Upper lobe of right lung (tissue), 1 donor: ENCODE measurements at regions not wholly inside any gene's neighbourhood (a gene's known extent, or its start where the extent isn't known, plus 50 kb on each side); places are given as distances from the start of the nearest gene placed in this dataset.

Source experiments
- ATAC-seq: fragments of 200-7000 bp; cut with Tn5 transposase; one replicate; pipeline ENCODE4 v1.9.1; 2020; ENCODE audit warnings: mild to moderate bottlenecking, moderate library complexity
- DNase-seq: peaks from one replicate; pipeline ENCODE4 v3.0.0-alpha.2; 2020
- H3K27ac ChIP-seq: fragments of 200-600 bp; one replicate; pipeline ENCODE4 v1.8.0; 2022
- H3K27me3 ChIP-seq: fragments of 200-600 bp; one replicate; pipeline ENCODE4 v1.8.0; 2022; ENCODE audit warnings: mild to moderate bottlenecking
- H3K36me3 ChIP-seq: fragments of 200-600 bp; one replicate; pipeline ENCODE4 v1.8.0; 2022
- H3K4me1 ChIP-seq: fragments of 200-600 bp; one replicate; pipeline ENCODE4 v1.8.0; 2022
- H3K4me3 ChIP-seq: fragments of 200-600 bp; one replicate; pipeline ENCODE4 v1.8.0; 2022; ENCODE audit warnings: mild to moderate bottlenecking
- H3K9me3 ChIP-seq: fragments of 200-600 bp; one replicate; pipeline ENCODE4 v1.8.0; 2022
- CTCF ChIP-seq: fragments of 200-600 bp; IDR thresholded peaks from one replicate; pipeline ENCODE4 v1.8.0; 2022; ENCODE audit warnings: antibody characterized with exemption
- intact Hi-C: fragments of 100-400 bp; cut with DNase I; formaldehyde crosslinking; loops from one replicate; pipeline ENCODE4 v1.11.0; 2022
- donor health status: DM: no; HTN: yes; CAD: no; lungs with severe emphysema.

DNA sequence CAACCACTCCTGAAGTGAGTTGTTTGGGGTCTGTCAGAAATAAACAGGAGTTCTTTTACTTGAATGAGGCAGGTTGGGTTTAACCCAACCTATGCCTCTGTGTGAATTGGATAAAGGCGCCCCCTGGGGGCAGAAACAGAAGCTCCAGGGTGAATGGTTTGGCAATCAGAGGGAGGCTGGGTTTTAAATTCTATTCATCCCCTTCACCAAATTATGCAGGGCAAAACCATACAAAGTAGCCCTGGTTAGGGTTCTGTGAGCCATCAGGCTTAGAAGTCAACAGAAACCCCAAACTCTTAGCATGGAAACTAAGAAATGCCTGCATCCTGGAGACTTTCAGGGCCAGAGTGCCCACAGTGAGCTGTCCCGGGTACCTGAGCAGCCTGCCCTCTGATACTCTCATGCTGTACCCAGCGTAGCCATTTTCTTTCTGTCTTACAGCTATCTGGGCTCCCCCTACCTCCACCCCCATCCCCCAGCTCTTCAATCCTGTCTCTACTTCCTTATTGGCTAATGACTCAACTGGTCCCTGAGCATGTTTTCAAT lies 241.5 kb downstream of the ICOS start:
- TF ChIP-seq CTCF: peak; percentile 75
- no peak overlapping the region for H3K27ac ChIP-seq
- no peak overlapping the region for H3K4me3 ChIP-seq
- no peaks in the 10 kb centered on the region for H3K9me3 ChIP-seq
- DNase-seq: peak; percentile 70
- no peaks in the 10 kb centered on the region for H3K4me1 ChIP-seq
- peak; percentile 78 for ATAC-seq
- H3K36me3 ChIP-seq: no peaks in the 10 kb centered on the region
- no peaks in the 10 kb centered on the region for H3K27me3 ChIP-seq
- intact Hi-C loops: no loop called here

DNA sequence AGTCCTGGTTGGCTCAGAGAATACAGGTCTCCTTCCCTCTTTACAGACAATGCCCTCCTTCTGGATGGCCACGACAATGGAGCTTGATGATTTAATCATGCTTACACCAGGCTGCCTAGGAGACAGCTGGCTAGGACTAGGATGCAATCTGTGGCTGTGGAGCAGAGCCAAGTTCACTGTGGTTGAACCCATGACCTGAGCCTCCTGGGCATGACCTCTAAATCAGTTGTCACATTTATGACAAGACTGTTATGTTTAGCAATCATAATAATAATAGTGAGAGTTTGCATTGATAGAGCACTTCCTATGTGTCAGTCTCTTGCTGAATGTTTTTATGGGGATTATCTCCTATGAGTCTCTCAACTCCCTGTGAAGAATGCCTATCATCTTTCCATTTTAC lies 244.1 kb downstream of the ICOS start:
- no peak for TF ChIP-seq CTCF
- Histone ChIP-seq H3K4me3 (no peak overlapping the region), H3K27me3 (no peaks in the 10 kb centered on the region), H3K9me3 (no peaks in the 10 kb centered on the region), H3K27ac (no peak overlapping the region), H3K36me3 (no peaks in the 10 kb centered on the region), H3K4me1 (no peaks in the 10 kb centered on the region)
- ATAC-seq (peak; percentile 81), DNase-seq (peak; percentile 62)
- intact Hi-C loops: no loop called here

DNA sequence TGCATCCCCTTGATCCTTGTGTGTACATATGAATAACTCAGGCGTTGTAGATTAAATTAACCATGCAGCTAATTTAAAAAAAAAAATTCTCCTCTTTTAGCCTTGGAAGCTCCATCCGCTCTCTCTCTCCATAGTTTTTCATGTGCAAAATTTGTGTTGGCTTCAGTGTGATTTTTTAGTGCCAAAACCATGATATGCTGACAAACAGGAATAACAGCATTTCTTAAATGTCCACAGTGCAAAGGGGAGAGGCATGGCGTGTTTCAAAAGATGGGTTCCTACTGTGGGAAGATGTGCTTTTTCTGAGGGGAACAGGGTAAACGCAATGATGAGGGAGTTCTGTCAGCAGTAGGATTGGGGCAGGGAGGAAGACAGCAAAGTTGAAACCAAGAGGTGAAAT lies 247.0 kb downstream of the ICOS start:
- intact Hi-C loops: no loop called here
- DNase-seq: no peak
- ATAC-seq: no peak

GRCh38 chr2:204184226-204184625 lies 247.7 kb downstream of the ICOS start:
- no peaks in the 10 kb centered on the region for H3K4me1 ChIP-seq
- H3K36me3 ChIP-seq: no peaks in the 10 kb centered on the region
- TF ChIP-seq CTCF: no peak
- ATAC-seq (no peak), DNase-seq (no peak)
- no peak overlapping the region for H3K27ac ChIP-seq
- H3K4me3 ChIP-seq: no peak overlapping the region
- intact Hi-C loops: no loop called here
- no peaks in the 10 kb centered on the region for H3K9me3 ChIP-seq
- H3K27me3 ChIP-seq: no peaks in the 10 kb centered on the region

More for the DNA sequence above, 247.0 kb downstream of the ICOS start:
- Histone ChIP-seq H3K9me3 (no peaks in the 10 kb centered on the region), H3K36me3 (no peaks in the 10 kb centered on the region), H3K4me3 (no peak overlapping the region), H3K4me1 (no peaks in the 10 kb centered on the region), H3K27me3 (no peaks in the 10 kb centered on the region), H3K27ac (no peak overlapping the region)
- TF ChIP-seq CTCF: no peak

DNA sequence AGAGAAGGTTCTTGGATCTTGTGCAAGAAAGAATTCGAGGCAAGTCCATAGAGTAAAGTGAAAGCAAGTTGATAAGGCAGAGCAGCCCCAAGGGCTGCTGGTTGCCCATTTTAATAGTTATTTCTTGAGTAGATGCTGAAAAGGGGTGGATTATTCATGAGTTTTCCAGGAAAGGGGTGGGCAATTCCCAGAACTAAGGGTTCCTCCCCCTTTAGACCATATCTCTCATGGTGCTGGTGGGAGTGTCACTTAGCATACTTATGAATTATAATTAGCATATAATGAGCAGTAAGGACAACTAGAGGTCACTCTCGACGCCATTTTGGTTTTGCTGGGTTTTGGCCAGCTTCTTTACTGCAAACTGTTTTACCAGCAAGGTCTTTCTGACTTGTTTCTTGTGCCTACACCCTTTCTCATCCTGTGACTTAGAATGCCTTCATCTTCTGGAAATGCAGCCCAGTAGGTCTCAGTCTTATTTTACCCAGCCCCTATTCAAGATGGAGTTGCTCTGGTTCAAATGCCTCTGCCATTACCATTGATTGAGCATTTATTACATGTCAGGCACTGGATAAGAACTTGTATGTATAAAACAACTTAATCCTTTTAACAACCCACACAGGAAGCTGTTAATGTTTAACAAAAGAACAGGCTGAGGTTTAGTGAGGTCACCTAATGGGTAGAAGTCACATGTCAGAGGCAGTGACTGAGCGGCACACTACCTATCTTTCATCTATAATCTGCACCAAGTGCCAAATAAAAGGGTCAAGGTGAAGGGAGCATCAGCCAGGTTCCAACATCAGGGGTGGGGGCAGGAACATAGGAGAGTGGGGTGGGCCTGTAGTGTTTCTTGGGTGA lies 250.9 kb downstream of the ICOS start:
- no peaks in the 10 kb centered on the region for H3K27me3 ChIP-seq
- ATAC-seq (peak; percentile 28), DNase-seq (no peak)
- H3K4me1 ChIP-seq: no peaks in the 10 kb centered on the region
- no peaks in the 10 kb centered on the region for H3K36me3 ChIP-seq
- no peaks in the 10 kb centered on the region for H3K9me3 ChIP-seq
- no peak overlapping the region for H3K4me3 ChIP-seq
- TF ChIP-seq CTCF: no peak
- no peak overlapping the region for H3K27ac ChIP-seq
- intact Hi-C loops: no loop called here
